D341Med (cell line): ENCODE measurements at regions not wholly inside any gene's neighbourhood (a gene's known extent, or its start where the extent isn't known, plus 50 kb on each side); places are given as distances from the start of the nearest gene placed in this dataset.
"Not testable (repeated sequence)": the region's sequence is repeated elsewhere in the genome, so short reads cannot be mapped to it uniquely, and the experiment has no call there.

ENCODE experiments used
- DNase-seq: peaks from one replicate; pipeline ENCODE4 v3.0.0; 2012; ENCODE audit warnings: low spot score

- no peak for DNase-seq
Measured at GRCh38 chr2:236348279-236348678, 84.1 kb upstream of the ASB18 start.

GRCh38 chr2:236348976-236349375 is 84.8 kb upstream of the ASB18 start:
- DNase-seq, result no peak

- no peak for DNase-seq
Measured at GRCh38 chr2:236350426-236350825, 86.2 kb upstream of the ASB18 start.

- DNase-seq, result no peak
Measured at GRCh38 chr2:236351966-236352525, 87.8 kb upstream of the ASB18 start.

- no peak for DNase-seq
Measured at GRCh38 chr2:236352761-236353593, 88.8 kb upstream of the ASB18 start.

GRCh38 chr2:236353594-236353942 is 89.4 kb upstream of the ASB18 start:
- DNase-seq, result no peak

GRCh38 chr2:236354056-236354940 is 90.1 kb upstream of the ASB18 start:
- DNase-seq, result no peak

GRCh38 chr2:236354973-236355595 is 90.9 kb upstream of the ASB18 start:
- no peak for DNase-seq

- no peak for DNase-seq
Measured at GRCh38 chr2:236355911-236356310, 91.7 kb upstream of the ASB18 start.

- not testable (repeated sequence) for DNase-seq
Measured at GRCh38 chr2:236356321-236356720, 92.1 kb upstream of the ASB18 start.

- not testable (repeated sequence) for DNase-seq
Measured at GRCh38 chr2:236358482-236358881, 94.3 kb upstream of the ASB18 start.

- DNase-seq, result no peak
Measured at GRCh38 chr2:236359426-236360045, 95.3 kb upstream of the ASB18 start.

- no peak for DNase-seq
Measured at GRCh38 chr2:236360496-236360895, 96.3 kb upstream of the ASB18 start.

- no peak for DNase-seq
Measured at GRCh38 chr2:236363711-236364277, 99.6 kb upstream of the ASB18 start.

- DNase-seq, result no peak
Measured at GRCh38 chr2:236365258-236366048, 101.2 kb upstream of the ASB18 start.

GRCh38 chr2:236366049-236366387 is 101.8 kb upstream of the ASB18 start:
- DNase-seq, result no peak

GRCh38 chr2:236366397-236366796 is 102.2 kb upstream of the ASB18 start:
- DNase-seq, result no peak

GRCh38 chr2:236367506-236368289 is 103.5 kb upstream of the ASB18 start:
- no peak for DNase-seq

- no peak for DNase-seq
Measured at GRCh38 chr2:236369661-236370062, 105.5 kb upstream of the ASB18 start.

- no peak for DNase-seq
Measured at GRCh38 chr2:236370847-236371409, 106.7 kb upstream of the ASB18 start.
